B cell (primary cell): ENCODE measurements at regions not wholly inside any gene's neighbourhood (a gene's known extent, or its start where the extent isn't known, plus 50 kb on each side); places are given as distances from the start of the nearest gene placed in this dataset.
"Not testable (repeated sequence)": the region's sequence is repeated elsewhere in the genome, so short reads cannot be mapped to it uniquely, and the experiment has no call there.

Source experiments
- CTCF ChIP-seq: fragments of 200-600 bp; IDR thresholded peaks from one replicate; pipeline ENCODE4 v1.8.0; 2022; ENCODE audit warnings: antibody characterized with exemption, mild to moderate bottlenecking
- EZH2 ChIP-seq: IDR thresholded peaks from 2 replicates; pipeline ENCODE4 v1.6.1; 2012; ENCODE audit warnings: borderline replicate concordance, low read depth, mild to moderate bottlenecking, moderate library complexity, low read length; ENCODE audit not compliant: insufficient read depth, poor library complexity, severe bottlenecking

- TF ChIP-seq EZH2, CTCF: not testable (repeated sequence)
These were observed 793.6 kb upstream of the CDH10 start for GRCh38 chr5:25438375-25438774.
